MM.1S (cell line): ENCODE measurements at regions not wholly inside any gene's neighbourhood (a gene's known extent, or its start where the extent isn't known, plus 50 kb on each side); places are given as distances from the start of the nearest gene placed in this dataset.

Experiments used
- CTCF ChIP-seq: fragments of 300-600 bp; sonication (generic); IDR thresholded peaks from 2 replicates; pipeline ENCODE4 v1.5.1; 2016; ENCODE audit warnings: antibody characterized with exemption, low read length, mixed read lengths
- EZH2 ChIP-seq: fragments of 300-600 bp; sonication (generic); optimal IDR thresholded peaks from 2 replicates; pipeline ENCODE3; 2017; ENCODE audit warnings: low read depth, mild to moderate bottlenecking, antibody characterized with exemption, low read length, mixed read lengths
- EZH2phosphoT487 ChIP-seq: fragments of 300-600 bp; sonication (generic); IDR thresholded peaks from 2 replicates; pipeline ENCODE4 v1.6.1; 2018; ENCODE audit warnings: antibody characterized with exemption, low read length

GRCh38 chr3:80050826-80051601, 283.2 kb upstream of the ROBO1 start:
- TF ChIP-seq EZH2phosphoT487 (no peak), CTCF (no peak), EZH2 (no peak)
